ENCODE measurements at regions not wholly inside any gene's neighbourhood (a gene's known extent, or its start where the extent isn't known, plus 50 kb on each side); places are given as distances from the start of the nearest gene placed in this dataset.

DNA sequence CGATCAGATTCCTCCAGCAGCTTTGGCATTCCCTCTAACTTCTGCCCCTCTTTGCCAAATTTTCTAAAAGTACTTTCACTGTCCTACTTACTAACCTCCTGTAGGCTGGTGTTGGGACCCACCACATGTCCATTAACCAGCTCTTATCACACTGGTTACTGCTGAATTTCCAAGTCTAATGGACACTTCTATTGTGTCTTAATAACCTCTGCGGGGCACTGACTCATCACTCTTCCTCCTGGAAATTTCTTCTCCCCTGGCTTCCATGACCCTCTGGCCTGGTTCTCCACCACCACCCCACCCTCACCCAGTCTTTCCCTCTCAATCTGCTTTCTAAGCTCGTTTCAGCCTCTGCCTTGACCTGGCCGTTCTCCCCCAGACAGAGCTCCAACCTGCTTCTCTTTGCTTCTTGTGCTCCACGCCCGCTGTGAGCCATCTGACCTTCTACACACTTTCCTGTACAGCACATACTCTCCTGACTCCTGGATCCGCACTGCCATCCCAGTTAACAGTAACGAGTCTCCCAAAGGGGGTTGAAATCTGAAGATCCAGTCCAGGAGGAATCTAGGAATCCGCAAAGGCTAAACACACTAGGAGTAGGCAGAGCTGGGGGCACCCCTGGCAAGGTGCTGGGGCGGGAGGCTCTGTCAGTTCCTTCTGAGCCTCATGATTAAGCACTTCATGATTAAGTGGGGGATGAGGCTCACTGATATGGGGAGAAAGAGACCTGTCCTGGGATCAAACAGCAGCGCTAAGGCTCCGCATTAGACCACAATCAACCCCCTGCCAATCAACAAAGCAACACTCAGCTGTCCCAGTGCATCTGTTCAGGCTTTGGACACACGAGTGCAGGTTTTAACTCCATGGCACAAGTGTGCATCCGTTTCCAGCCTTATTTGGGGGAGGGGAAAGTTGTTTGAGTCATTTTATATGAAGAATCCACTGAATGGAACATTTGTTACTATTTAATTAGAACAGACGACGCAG, 146.3 kb downstream of the LY86 start:
- H3K4me3 ChIP-seq (ENCODE audit: low read depth, low read length): no peak overlapping the region
- no peak for TF ChIP-seq CTCF (IDR thresholded peaks at IDR 0.05; ENCODE audit: control insufficient read depth, extremely low read depth, insufficient read depth)
- DNase-seq (ENCODE audit: low read depth): no peak

DNA sequence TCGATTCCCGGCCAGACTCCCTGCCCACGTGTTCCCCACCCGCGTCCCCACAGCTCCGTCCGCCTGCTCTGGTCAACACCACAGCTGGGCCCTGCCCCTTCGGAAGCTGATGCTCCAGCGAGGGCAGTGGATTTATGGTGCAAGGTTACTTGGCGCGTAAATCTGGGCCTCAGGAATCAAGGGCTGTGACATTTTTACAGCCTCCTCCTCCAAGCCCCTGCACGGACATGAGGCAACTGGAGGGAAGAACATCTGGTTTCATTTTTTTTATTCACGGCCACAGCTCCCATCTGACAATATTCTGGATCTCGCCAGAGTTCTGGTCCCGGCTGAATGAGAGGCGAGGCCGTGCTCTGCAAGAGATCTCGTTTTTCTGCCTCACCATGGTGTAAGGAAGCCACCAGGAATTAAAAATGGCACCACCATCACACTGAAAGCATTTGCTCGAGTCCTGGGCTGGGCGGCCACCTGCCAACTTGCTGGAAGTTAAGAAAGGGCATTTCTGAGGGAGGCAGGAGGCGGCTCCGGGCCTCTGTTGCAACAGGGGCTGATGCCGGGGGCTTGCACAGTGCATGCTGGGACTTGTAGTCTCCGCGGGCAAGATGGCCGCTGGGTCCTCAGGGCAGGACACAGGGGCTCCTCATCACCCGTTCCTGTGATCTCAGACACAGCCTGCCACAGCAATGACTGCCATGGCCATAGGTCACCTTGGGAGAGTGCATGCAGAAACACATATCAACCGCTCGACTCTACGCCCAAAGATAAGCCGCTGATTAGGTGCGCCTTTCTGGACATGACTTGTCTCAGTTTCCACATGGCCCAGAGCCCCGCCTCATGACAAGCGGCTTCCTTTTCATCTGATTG, 148.5 kb downstream of the LY86 start:
- no peak for TF ChIP-seq CTCF (IDR thresholded peaks at IDR 0.05; ENCODE audit: control insufficient read depth, extremely low read depth, insufficient read depth)
- DNase-seq (ENCODE audit: low read depth): no peak
- H3K4me3 ChIP-seq (ENCODE audit: low read depth, low read length): no peak overlapping the region

- H3K4me3 ChIP-seq (ENCODE audit: low read depth, low read length): no peak overlapping the region
- TF ChIP-seq CTCF (IDR thresholded peaks at IDR 0.05; ENCODE audit: control insufficient read depth, extremely low read depth, insufficient read depth): no peak
- DNase-seq (ENCODE audit: low read depth): no peak
These were observed 149.2 kb downstream of the LY86 start for GRCh38 chr6:6737671-6738070.

- H3K4me3 ChIP-seq (ENCODE audit: low read depth, low read length): no peak overlapping the region
- TF ChIP-seq CTCF (IDR thresholded peaks at IDR 0.05; ENCODE audit: control insufficient read depth, extremely low read depth, insufficient read depth): no peak
- DNase-seq (ENCODE audit: low read depth): no peak
These were observed 149.6 kb downstream of the LY86 start for GRCh38 chr6:6738108-6738507.

- no peak overlapping the region for H3K4me3 ChIP-seq (ENCODE audit: low read depth, low read length)
- no peak for TF ChIP-seq CTCF (IDR thresholded peaks at IDR 0.05; ENCODE audit: control insufficient read depth, extremely low read depth, insufficient read depth)
- DNase-seq (ENCODE audit: low read depth): no peak
These were observed 150.6 kb downstream of the LY86 start for GRCh38 chr6:6738922-6739716.

DNA sequence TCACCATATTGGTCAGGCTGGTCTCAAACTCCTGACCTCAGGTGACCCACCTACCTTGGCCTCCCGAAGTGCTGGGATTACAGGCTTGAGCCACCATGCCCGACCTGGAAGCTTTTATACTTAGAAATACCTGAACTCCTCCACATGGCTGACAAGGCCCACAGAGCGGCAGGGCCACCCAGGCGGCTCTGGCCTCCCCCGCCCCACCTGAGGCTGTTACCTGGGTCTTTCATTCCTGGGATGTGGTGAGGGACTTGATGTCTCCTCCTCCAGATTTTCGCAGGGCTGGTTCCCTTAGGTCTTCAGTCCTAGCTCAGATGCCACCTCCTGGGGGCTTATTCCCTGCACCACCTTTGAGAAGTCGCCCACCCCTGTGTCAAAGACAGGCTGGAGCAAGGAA, 152.1 kb downstream of the LY86 start:
- no peak for DNase-seq (ENCODE audit: low read depth)

More for the DNA sequence above, 152.1 kb downstream of the LY86 start:
- H3K4me3 ChIP-seq (ENCODE audit: low read depth, low read length): no peak overlapping the region
- no peak for TF ChIP-seq CTCF (IDR thresholded peaks at IDR 0.05; ENCODE audit: control insufficient read depth, extremely low read depth, insufficient read depth)

Measured in LNCaP clone FGC (cell line).